ENCODE measurements at regions not wholly inside any gene's neighbourhood (a gene's known extent, or its start where the extent isn't known, plus 50 kb on each side); places are given as distances from the start of the nearest gene placed in this dataset.

DNA sequence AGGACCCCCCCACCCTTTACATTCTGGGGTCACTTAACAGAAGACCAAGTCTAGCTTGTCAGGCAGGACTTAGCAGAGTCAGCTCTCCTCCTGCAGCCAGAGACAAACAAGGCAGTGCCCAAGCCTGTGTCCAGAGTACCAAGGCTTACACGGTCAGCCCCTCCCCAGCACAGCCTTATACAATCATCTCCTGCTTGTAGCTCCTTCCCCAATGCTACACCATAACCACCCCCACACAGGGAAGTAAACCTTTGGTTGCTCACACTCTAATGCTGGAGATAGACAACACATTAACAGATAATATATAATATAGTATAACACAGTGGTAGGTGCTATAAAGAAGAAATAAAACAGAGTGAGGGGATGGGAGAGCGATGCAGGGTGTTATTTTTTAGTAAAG lies 175.4 kb upstream of the PWP1 start:
- TF ChIP-seq, protein P1, sequence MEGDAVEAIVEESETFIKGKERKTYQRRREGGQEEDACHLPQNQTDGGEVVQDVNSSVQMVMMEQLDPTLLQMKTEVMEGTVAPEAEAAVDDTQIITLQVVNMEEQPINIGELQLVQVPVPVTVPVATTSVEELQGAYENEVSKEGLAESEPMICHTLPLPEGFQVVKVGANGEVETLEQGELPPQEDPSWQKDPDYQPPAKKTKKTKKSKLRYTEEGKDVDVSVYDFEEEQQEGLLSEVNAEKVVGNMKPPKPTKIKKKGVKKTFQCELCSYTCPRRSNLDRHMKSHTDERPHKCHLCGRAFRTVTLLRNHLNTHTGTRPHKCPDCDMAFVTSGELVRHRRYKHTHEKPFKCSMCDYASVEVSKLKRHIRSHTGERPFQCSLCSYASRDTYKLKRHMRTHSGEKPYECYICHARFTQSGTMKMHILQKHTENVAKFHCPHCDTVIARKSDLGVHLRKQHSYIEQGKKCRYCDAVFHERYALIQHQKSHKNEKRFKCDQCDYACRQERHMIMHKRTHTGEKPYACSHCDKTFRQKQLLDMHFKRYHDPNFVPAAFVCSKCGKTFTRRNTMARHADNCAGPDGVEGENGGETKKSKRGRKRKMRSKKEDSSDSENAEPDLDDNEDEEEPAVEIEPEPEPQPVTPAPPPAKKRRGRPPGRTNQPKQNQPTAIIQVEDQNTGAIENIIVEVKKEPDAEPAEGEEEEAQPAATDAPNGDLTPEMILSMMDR (conservative IDR thresholded peaks at IDR 0.05; ENCODE audit: low read length) = no peak
- no peak for TF ChIP-seq EZH2phosphoT487 (IDR thresholded peaks at IDR 0.05; ENCODE audit: borderline replicate concordance, low read depth, low read length)
